ENCODE measurements at regions not wholly inside any gene's neighbourhood (a gene's known extent, or its start where the extent isn't known, plus 50 kb on each side); places are given as distances from the start of the nearest gene placed in this dataset.

DNA sequence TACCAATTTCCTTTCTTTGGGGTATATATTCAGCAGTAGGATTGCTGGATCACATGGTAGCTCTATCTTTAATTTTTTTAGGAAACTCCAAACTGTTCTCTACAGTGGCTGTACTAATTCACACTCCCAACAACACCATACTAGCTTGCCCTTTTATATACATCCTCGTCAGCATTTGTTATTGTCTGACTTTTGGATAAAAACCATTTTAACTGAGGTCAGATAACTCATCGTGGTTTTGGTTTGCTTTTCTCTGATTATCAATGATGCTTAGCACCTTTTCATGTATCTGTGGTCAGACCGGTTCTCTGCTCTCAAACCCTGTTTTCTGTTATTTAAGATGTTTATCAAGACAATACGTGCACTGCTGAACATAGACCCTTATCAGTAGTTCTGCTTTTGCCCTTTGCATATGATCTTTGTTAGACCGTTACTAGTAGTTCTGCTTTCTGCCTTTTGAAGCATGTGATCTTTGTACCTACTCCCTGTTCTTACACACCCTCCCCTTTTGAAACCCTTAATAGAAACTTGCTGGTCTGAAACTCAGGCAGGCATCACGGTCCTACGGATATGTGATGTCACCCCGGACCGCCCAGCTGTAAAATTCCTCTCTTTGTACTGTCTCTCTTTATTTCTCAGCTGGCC, 474.3 kb downstream of the RSL24D1 start:
- POLR2A ChIA-PET (ENCODE audit: unreplicated experiment), result no interaction called here
- intact Hi-C loops (cut with micrococcal nuclease), result no loop called here
- H3K4me1 ChIP-seq (ENCODE audit: insufficient read depth, low read length), result no peaks in the 10 kb centered on the region
- no peaks in the 10 kb centered on the region for H3K79me2 ChIP-seq (ENCODE audit: low read length)
- H3F3A ChIP-seq (ENCODE audit: low read length, unreplicated experiment), result no peaks in the 10 kb centered on the region
- BruUV-seq (replicated peaks), result no TSS peak
- H3K9ac ChIP-seq (ENCODE audit: low read length), result no peak overlapping the region
- H3K36me3 ChIP-seq (ENCODE audit: low read depth, low read length), result no peaks in the 10 kb centered on the region
- H3K27me3 ChIP-seq (ENCODE audit: low read length), result no peaks in the 10 kb centered on the region
- H3K27ac ChIP-seq (ENCODE audit: low read length), result no peak overlapping the region
- H3K4me3 ChIP-seq (ENCODE audit: low read length), result no peak overlapping the region
- DNase-seq (no peak), ATAC-seq (no peak)
- no peak overlapping the region for H2AFZ ChIP-seq (ENCODE audit: low read length)
- H3K9me3 ChIP-seq (ENCODE audit: low read length), result no peaks in the 10 kb centered on the region
- CTCF ChIA-PET, result no interaction called here
- TF ChIP-seq EZH2phosphoT487 (IDR thresholded peaks at IDR 0.05; ENCODE audit: borderline replicate concordance, low read length) (no peak), EZH2 (IDR thresholded peaks at IDR 0.05; ENCODE audit: low read length, unreplicated experiment) (no peak)
- TF ChIP-seq, protein P1, sequence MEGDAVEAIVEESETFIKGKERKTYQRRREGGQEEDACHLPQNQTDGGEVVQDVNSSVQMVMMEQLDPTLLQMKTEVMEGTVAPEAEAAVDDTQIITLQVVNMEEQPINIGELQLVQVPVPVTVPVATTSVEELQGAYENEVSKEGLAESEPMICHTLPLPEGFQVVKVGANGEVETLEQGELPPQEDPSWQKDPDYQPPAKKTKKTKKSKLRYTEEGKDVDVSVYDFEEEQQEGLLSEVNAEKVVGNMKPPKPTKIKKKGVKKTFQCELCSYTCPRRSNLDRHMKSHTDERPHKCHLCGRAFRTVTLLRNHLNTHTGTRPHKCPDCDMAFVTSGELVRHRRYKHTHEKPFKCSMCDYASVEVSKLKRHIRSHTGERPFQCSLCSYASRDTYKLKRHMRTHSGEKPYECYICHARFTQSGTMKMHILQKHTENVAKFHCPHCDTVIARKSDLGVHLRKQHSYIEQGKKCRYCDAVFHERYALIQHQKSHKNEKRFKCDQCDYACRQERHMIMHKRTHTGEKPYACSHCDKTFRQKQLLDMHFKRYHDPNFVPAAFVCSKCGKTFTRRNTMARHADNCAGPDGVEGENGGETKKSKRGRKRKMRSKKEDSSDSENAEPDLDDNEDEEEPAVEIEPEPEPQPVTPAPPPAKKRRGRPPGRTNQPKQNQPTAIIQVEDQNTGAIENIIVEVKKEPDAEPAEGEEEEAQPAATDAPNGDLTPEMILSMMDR (conservative IDR thresholded peaks at IDR 0.05; ENCODE audit: low read depth, low read length), result no peak
- H4K20me1 ChIP-seq (ENCODE audit: low read length), result no peaks in the 10 kb centered on the region
- no peak overlapping the region for H3K4me2 ChIP-seq (ENCODE audit: low read length)
- no peaks in the 10 kb centered on the region for H3K9me2 ChIP-seq (replicated peaks; ENCODE audit: low read length)

DNA sequence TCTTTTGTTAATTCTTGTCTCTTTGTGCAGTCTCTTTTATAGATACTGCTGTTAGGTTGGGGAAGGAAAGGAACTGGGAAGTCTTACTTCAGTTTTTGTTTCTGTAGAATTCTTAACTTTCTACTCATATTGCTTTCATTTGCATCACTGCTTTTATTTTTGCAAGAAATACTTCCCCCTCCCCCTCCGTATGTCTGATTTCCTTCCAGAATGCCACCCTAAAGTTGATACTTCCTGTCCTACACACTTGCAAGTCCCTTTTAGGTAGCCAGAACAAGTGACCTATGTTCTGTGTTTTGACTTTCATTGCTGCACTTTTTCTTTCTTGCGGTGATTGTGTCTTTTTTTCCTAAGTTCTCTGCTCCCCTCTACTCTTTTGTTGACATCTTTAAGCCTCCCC, 477.4 kb downstream of the RSL24D1 start:
- no peaks in the 10 kb centered on the region for H3K9me2 ChIP-seq (replicated peaks; ENCODE audit: low read length)
- no peaks in the 10 kb centered on the region for H4K20me1 ChIP-seq (ENCODE audit: low read length)
- 0 out of 2 replicates have a peak, but pooled peaks cover 10% of the 10 kb centered on the region for H3K27me3 ChIP-seq (ENCODE audit: low read length)
- no peak overlapping the region for H3K27ac ChIP-seq (ENCODE audit: low read length)
- TF ChIP-seq EZH2phosphoT487 (IDR thresholded peaks at IDR 0.05; ENCODE audit: borderline replicate concordance, low read length) (no peak), EZH2 (IDR thresholded peaks at IDR 0.05; ENCODE audit: low read length, unreplicated experiment) (no peak)
- TF ChIP-seq, protein P1 (conservative IDR thresholded peaks at IDR 0.05; ENCODE audit: low read depth, low read length), result no peak
- ATAC-seq (no peak), DNase-seq (no peak)
- POLR2A ChIA-PET (ENCODE audit: unreplicated experiment), result no interaction called here
- no peak overlapping the region for H3K4me2 ChIP-seq (ENCODE audit: low read length)
- H3K9me3 ChIP-seq (ENCODE audit: low read length), result no peaks in the 10 kb centered on the region
- no peaks in the 10 kb centered on the region for H3K4me1 ChIP-seq (ENCODE audit: insufficient read depth, low read length)
- H3K9ac ChIP-seq (ENCODE audit: low read length), result no peak overlapping the region
- BruUV-seq (replicated peaks), result no TSS peak
- no peak overlapping the region for H3K4me3 ChIP-seq (ENCODE audit: low read length)
- CTCF ChIA-PET, result no interaction called here
- no peak overlapping the region for H2AFZ ChIP-seq (ENCODE audit: low read length)
- no peaks in the 10 kb centered on the region for H3K36me3 ChIP-seq (ENCODE audit: low read depth, low read length)
- H3F3A ChIP-seq (ENCODE audit: low read length, unreplicated experiment), result no peaks in the 10 kb centered on the region
- H3K79me2 ChIP-seq (ENCODE audit: low read length), result no peaks in the 10 kb centered on the region
- intact Hi-C loops (cut with micrococcal nuclease), result no loop called here

DNA sequence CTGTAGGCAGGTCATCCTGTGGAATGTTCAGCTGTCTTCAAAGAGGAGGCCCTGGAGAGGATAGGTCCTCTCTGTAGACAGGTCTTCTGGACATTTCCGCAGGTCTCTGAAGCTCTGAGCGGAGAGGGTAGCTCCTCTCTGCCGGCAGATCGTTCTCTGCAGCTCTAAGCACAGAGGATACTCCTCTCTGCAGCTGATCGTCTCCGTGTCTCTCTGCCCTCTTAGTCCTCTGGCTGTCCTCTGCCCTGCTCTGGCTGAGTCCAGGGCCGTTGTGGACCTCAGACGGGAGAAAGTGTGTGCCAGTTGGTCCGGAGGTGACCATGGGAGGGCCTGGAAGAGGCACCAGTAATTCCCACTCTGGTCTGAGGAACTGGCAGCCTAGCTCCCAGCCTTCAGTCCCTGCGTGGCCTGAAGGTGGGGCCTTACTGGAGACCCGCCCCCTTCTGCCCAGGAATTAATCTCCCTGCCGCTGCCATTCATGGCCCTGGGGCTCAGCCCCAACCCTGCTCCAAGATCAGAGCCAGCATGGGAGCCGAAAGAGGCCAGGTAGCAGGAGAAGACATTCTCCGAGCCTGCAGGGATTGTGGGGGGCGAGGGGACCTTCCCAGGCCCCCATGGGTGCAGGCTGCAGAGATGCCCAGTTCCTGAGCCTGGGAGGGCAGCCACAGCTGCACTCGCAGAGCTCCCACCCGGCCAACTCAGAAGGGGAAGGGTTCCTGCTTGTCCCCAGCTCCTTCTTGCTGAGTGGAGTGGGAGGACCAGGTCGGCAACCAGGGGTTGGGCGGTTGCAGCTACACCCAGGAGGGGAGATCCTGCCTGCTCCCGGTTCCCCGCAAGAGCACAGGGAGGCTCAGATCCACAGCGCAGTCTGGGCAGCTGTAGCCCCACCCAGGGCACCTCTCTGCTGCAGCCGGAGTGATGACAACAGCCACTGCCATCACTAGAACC, 488.7 kb downstream of the RSL24D1 start:
- Histone ChIP-seq H3K27me3 (ENCODE audit: low read length) (peaks cover 8% of the 10 kb centered on the region; the same call in 1 of the 2 replicates), H3K79me2 (ENCODE audit: low read length) (no peaks in the 10 kb centered on the region), H3K27ac (ENCODE audit: low read length) (no peak overlapping the region), H3K9me3 (ENCODE audit: low read length) (no peaks in the 10 kb centered on the region), H3K4me3 (ENCODE audit: low read length) (no peak overlapping the region), H2AFZ (ENCODE audit: low read length) (no peak overlapping the region), H3K9me2 (replicated peaks; ENCODE audit: low read length) (no peaks in the 10 kb centered on the region), H3K4me1 (ENCODE audit: insufficient read depth, low read length) (no peaks in the 10 kb centered on the region), H3F3A (ENCODE audit: low read length, unreplicated experiment) (no peaks in the 10 kb centered on the region), H3K4me2 (ENCODE audit: low read length) (no peak overlapping the region), H3K36me3 (ENCODE audit: low read depth, low read length) (no peaks in the 10 kb centered on the region), H4K20me1 (ENCODE audit: low read length) (no peaks in the 10 kb centered on the region), H3K9ac (ENCODE audit: low read length) (no peak overlapping the region)
- no TSS peak for BruUV-seq (replicated peaks)
- ATAC-seq (no peak), DNase-seq (no peak)
- TF ChIP-seq EZH2phosphoT487 (IDR thresholded peaks at IDR 0.05; ENCODE audit: borderline replicate concordance, low read length), result no peak
- TF ChIP-seq, protein P1 (conservative IDR thresholded peaks at IDR 0.05; ENCODE audit: low read depth, low read length), result no peak
- TF ChIP-seq EZH2 (IDR thresholded peaks at IDR 0.05; ENCODE audit: low read length, unreplicated experiment), result no peak
- ChIA-PET POLR2A (ENCODE audit: unreplicated experiment) (no interaction called here), CTCF (no interaction called here)
- intact Hi-C loops (cut with micrococcal nuclease), result no loop called here
